CD4-positive, alpha-beta T cell (primary cell): ENCODE measurements at regions not wholly inside any gene's neighbourhood (a gene's known extent, or its start where the extent isn't known, plus 50 kb on each side); places are given as distances from the start of the nearest gene placed in this dataset.

ENCODE experiments used
- ATAC-seq: fragments of 200-7000 bp; cut with Tn5 transposase; one replicate; pipeline ENCODE4 v1.10.0; 2022; ENCODE audit warnings: mild to moderate bottlenecking; ENCODE audit not compliant: poor library complexity
- CTCF ChIA-PET: fragments of 350-600 bp; sonication (Branson Sonifier 250); formaldehyde crosslinking; loops from one replicate; lab custom pipeline; 2021; ENCODE audit warnings: antibody characterized with exemption, inconsistent platforms; lab: Charles Lee
- POLR2A ChIA-PET: fragments of 350-600 bp; sonication (Branson Sonifier 250); formaldehyde crosslinking; loops from one replicate; lab custom pipeline; 2021; ENCODE audit warnings: antibody characterized with exemption, inconsistent platforms; lab: Charles Lee
- DNase-seq, 14 experiments: peaks; one replicate each; pipeline ENCODE4 v3.0.0-alpha.2; 2013 to 2020; ENCODE audit warnings: mixed read lengths in 2 of 14
- H3K27ac ChIP-seq, 2 donors: one replicate each; pipeline versions ENCODE4 v1.5.1 to v1.7.0; 2013; ENCODE audit warnings: low read length in 2 of 2, low read depth in 1 of 2, mild to moderate bottlenecking in 1 of 2
- H3K27me3 ChIP-seq, 2 experiments: 1 replicate in 1 of 2; 2 replicates in 1 of 2; pipeline versions ENCODE4 v1.6.1 to v1.7.0; 2013; ENCODE audit warnings: low read length in 2 of 2, control low read depth in 1 of 2, mild to moderate bottlenecking in 1 of 2, moderate library complexity in 1 of 2; ENCODE audit not compliant: insufficient read depth in 2 of 2, control insufficient read depth in 1 of 2
- H3K36me3 ChIP-seq: one replicate; pipeline ENCODE4 v1.6.1; 2013; ENCODE audit warnings: low read length, control low read depth; ENCODE audit not compliant: insufficient read depth
- H3K4me1 ChIP-seq: one replicate; pipeline ENCODE4 v1.6.1; 2013; ENCODE audit warnings: low read length, control low read depth; ENCODE audit not compliant: insufficient read depth
- H3K4me3 ChIP-seq: one replicate; pipeline ENCODE4 v1.5.1; 2013; ENCODE audit warnings: mild to moderate bottlenecking, low read length, moderate library complexity
- H3K9me3 ChIP-seq, 2 experiments: 1 replicate in 1 of 2; 2 replicates in 1 of 2; pipeline versions ENCODE4 v1.6.1 to v1.7.0; 2013; ENCODE audit warnings: low read length in 2 of 2, mild to moderate bottlenecking in 2 of 2, control low read depth in 1 of 2, moderate library complexity in 1 of 2; ENCODE audit not compliant: control insufficient read depth in 1 of 2, insufficient read depth in 1 of 2
- H3K27ac Mint-ChIP-seq: one replicate; pipeline ENCODE4 v1.8.0; 2020; ENCODE audit warnings: mixed read lengths
- H3K27me3 Mint-ChIP-seq: one replicate; pipeline ENCODE4 v1.8.0; 2021; ENCODE audit warnings: mixed read lengths
- H3K36me3 Mint-ChIP-seq: one replicate; pipeline ENCODE4 v1.8.0; 2021; ENCODE audit warnings: low read depth, mixed read lengths
- H3K4me1 Mint-ChIP-seq: one replicate; pipeline ENCODE4 v1.8.0; 2021; ENCODE audit warnings: low read depth, mixed read lengths
- H3K4me3 Mint-ChIP-seq: one replicate; pipeline ENCODE4 v1.8.0; 2020; ENCODE audit warnings: mild to moderate bottlenecking, mixed read lengths
- H3K9me3 Mint-ChIP-seq: one replicate; pipeline ENCODE4 v1.8.0; 2020; ENCODE audit warnings: mixed read lengths
- CTCF ChIP-seq: fragments of 200-600 bp; IDR thresholded peaks from one replicate; pipeline ENCODE4 v1.8.0; 2022; ENCODE audit warnings: antibody characterized with exemption, mild to moderate bottlenecking
- intact Hi-C, 2 experiments: fragments of 100-400 bp; cut with DNase I in 1 of 2; cut with micrococcal nuclease in 1 of 2; formaldehyde crosslinking; loops; one replicate each; pipeline versions ENCODE4 v1.15.1 to v1.9.0; 2023 to 2025; cut with DNase I, micrococcal nuclease

- DNase-seq, result no peak
- CTCF ChIA-PET, result no interaction called here
- H3K27ac Mint-ChIP-seq, result no peak overlapping the region
Observed at GRCh38 chr2:120868366-120868765, 132.7 kb downstream of the GLI2 start.

GRCh38 chr2:120869036-120869729 is 133.5 kb downstream of the GLI2 start:
- no peak overlapping the region for H3K4me3 ChIP-seq
- no peaks in the 10 kb centered on the region for H3K36me3 ChIP-seq
- H3K27ac ChIP-seq, result no peak overlapping the region
- Mint-ChIP-seq H3K4me1 (no peaks in the 10 kb centered on the region), H3K27ac (no peak overlapping the region), H3K36me3 (no peaks in the 10 kb centered on the region), H3K4me3 (no peak overlapping the region), H3K27me3 (peaks cover 41% of the 10 kb centered on the region), H3K9me3 (no peaks in the 10 kb centered on the region)
- TF ChIP-seq CTCF, result no peak
- ChIA-PET CTCF (no interaction called here), POLR2A (no interaction called here)
- no peaks in the 10 kb centered on the region for H3K4me1 ChIP-seq
- H3K27me3 ChIP-seq, result peaks cover 16 to 22% of the 10 kb centered on the region in 2 experiments
- H3K9me3 ChIP-seq, result peaks cover 0 to 22% of the 10 kb centered on the region in 2 experiments
- ATAC-seq (no peak), DNase-seq (no peak)
- intact Hi-C loops, result no loop called here

More at GRCh38 chr2:120868366-120868765, 132.7 kb downstream of the GLI2 start:
- Mint-ChIP-seq H3K27me3 (peaks cover 42% of the 10 kb centered on the region), H3K4me1 (no peaks in the 10 kb centered on the region), H3K9me3 (no peaks in the 10 kb centered on the region), H3K36me3 (no peaks in the 10 kb centered on the region), H3K4me3 (no peak overlapping the region)
- Histone ChIP-seq H3K9me3 (peaks cover 0 to 22% of the 10 kb centered on the region in 2 experiments), H3K36me3 (no peaks in the 10 kb centered on the region), H3K4me1 (no peaks in the 10 kb centered on the region), H3K27me3 (peaks cover 16 to 22% of the 10 kb centered on the region in 2 experiments), H3K4me3 (no peak overlapping the region), H3K27ac (no peak overlapping the region)
- POLR2A ChIA-PET, result no interaction called here
- no peak for TF ChIP-seq CTCF
- ATAC-seq, result no peak
- intact Hi-C loops, result no loop called here

GRCh38 chr2:120869730-120870466 is 134.2 kb downstream of the GLI2 start:
- Mint-ChIP-seq H3K4me1 (no peaks in the 10 kb centered on the region), H3K4me3 (no peak overlapping the region), H3K36me3 (no peaks in the 10 kb centered on the region), H3K9me3 (no peaks in the 10 kb centered on the region), H3K27ac (no peak overlapping the region), H3K27me3 (peaks cover 41% of the 10 kb centered on the region)
- peaks cover 16 to 22% of the 10 kb centered on the region in 2 experiments for H3K27me3 ChIP-seq
- TF ChIP-seq CTCF, result no peak
- CTCF ChIA-PET, result no interaction called here
- no peak overlapping the region for H3K27ac ChIP-seq
- DNase-seq (no peak), ATAC-seq (no peak)
- H3K36me3 ChIP-seq, result no peaks in the 10 kb centered on the region
- intact Hi-C loops, result no loop called here
- no peaks in the 10 kb centered on the region for H3K4me1 ChIP-seq
- no peak overlapping the region for H3K4me3 ChIP-seq
- POLR2A ChIA-PET, result no interaction called here
- peaks cover 0 to 17% of the 10 kb centered on the region in 2 experiments for H3K9me3 ChIP-seq
